Amygdala (tissue), 56 donors: ENCODE measurements at regions not wholly inside any gene's neighbourhood (a gene's known extent, or its start where the extent isn't known, plus 50 kb on each side); places are given as distances from the start of the nearest gene placed in this dataset.

Source experiments
- DNase-seq, 56 donors: peaks; one replicate each; lab custom pipeline; 2025; lab: John Stamatoyannopoulos, UW

DNA sequence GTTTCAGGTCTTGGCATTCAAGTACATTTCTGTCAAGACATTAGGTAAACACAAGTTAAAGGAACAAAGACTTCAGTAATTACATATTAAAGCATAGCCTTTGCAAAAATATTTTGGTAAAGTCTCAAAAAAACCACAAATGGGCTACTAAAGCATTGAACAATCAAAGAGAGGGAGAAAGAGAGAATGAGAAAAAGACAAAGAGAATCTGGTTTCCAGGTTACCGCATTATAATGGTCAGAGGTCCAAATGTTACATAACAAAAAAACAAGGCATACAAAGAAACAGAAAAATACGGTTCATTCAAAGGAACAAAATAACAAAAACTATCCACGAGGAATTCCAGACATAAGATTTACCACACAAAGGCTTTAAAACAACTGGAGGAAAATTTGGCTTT is 327.9 kb downstream of the AKAIN1 start:
- no peak for DNase-seq

DNA sequence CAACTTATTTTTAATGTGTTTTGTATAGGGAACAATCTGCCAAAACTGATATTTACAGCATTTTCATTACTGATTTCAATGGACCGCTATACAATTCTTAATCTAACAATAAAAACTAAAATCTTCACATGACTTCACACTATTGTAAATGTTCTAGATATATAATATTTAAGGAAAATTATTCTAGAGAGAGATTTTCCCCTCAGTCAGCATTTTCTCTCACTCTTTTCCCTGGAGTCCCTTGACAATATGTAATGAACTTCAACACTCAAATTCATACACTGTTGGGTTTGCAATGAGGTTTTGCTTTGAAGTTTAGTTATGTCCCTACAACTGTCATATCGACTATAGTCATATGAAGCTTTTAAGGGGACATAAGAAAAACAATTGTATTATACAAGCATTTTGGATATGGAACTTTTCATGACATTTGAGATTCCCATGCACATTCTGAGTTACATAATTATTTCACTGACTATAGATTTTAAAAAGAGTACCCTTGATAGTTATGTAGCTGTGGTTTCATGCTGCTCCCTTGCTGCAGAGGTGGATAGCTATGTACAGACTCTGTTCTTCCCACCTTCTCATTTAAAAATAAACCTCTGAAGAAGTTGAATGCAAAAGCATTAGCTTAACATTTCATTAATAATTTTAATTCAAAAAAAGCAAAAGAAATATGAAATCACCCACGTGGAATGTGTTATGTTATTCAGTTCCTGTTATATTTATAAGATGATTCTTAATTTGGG is 338.5 kb downstream of the AKAIN1 start:
- no peak for DNase-seq

DNA sequence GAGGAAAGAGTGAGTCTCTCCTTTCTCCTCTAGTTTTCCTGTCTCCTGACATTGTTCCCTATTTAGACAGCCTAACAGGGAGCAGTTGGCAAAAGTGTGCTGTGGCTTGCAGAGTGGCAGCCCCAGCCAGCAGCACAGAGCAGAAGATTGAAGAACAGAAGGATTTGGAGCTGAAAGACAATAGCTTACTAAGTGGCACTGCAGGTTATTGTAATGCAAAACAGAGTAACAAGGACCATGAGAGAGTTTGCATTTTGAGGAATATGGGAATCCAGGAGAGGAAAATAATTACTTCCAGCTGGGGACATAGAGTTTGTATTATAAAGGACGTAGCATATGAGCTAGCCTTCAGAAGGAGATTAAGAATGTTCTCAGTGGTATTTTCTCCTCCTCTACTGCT is 342.4 kb downstream of the AKAIN1 start:
- DNase-seq, result no peak

DNA sequence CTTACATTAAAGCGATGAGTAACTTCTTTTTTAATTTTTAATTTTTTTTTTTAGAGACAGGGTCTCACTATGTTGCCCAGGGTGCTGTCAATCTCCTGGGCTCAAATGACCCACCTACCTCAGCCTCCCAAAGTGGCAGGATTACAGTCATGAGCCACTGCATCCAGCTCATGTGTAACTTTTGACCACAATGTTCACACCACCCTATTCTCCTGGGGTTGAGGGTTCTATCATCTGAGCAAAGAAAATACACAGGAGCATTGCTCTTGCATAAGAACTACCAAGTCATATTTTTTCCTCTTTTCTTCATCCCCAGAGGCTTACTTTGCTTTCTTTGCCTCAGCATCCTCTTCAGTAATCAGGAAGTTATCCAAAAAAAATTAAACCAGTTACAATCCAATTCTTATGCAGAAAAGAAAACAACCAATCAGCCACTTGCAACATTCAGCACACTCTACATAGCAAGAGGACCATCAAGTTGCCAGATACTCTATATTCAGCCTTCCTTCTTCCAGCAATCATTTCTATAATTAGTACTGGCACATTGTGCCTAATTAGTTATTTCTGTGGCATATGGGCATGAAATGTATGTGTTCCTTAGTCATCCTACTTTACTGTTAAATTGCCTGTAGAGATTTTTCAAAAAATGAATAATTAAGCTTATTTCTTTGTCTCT is 345.6 kb downstream of the AKAIN1 start:
- DNase-seq, result no peak

DNA sequence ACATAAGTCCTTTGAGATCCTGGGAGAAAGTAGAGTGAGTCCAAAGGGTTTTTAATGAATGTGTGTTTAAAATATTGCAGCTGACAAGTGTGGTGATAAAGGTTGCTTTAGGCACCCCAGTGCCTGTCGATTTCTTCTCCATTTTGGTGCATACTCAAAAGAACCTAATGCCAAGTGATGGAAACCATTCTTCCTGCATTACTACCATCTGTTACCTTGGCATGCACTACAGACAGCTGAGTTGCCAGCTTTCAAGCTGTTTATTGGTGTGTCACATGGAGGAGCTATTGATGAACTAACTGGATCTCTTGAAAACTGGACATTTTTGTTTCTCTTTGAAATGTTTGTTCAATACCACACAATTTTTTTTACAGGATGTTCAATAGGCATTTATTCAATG is 350.0 kb downstream of the AKAIN1 start:
- DNase-seq, result no peak

DNA sequence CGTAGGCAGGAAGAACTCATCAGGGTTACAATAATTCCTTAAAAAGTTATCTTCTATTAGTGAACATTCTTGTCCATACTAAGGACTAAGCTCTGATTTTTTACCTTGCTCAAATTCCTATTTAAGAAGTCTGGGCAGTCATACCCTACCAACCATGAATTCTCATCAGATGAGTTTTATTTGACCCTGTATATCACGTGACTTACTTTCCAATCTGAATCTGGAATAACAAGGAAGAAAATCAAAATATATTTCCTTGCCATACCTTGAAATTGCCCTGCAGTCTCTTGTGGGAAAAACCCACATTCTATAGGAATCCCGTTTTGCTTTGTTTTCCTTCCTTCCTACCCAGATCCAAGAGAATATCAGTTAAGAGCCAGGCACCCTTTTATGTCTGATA is 352.7 kb downstream of the AKAIN1 start:
- DNase-seq, result no peak

DNA sequence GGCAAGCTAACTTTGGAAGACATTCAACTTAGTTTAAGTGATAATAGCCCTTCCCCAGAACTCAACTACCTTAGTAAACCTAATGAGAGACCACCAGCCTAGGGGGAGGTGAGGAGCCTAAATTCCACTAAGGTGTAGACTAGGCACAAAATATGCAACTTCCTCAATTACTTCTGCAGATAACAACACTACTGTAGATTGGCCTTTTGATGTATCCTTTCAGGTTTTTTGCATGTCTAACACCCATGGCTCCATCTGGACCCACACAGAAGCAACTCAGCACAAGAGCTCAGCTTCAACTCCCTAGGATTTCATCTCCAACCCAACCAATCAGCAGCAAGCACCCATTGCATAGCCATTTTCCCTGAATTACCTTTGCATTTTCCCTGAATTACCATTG is 353.3 kb downstream of the AKAIN1 start:
- DNase-seq, result no peak

DNA sequence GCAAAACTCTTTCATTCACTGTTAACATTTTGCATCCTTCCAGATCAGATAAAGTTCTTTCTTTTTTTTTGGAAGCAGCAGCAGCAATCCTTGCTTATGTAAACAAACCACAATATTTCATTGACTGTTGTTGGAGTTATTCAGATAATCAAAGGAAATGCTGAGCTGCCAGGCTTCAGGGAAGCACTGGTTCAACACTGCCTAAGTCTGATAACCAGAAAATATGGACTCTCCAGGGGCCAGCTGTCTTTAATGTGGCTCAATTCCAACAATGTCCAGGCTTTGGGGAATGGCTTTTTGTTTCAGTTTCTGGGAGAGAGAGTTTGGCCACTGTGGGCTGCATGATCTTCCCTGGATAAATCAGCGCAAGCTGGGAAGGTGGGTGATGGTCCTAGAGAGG is 354.3 kb downstream of the AKAIN1 start:
- no peak for DNase-seq

DNA sequence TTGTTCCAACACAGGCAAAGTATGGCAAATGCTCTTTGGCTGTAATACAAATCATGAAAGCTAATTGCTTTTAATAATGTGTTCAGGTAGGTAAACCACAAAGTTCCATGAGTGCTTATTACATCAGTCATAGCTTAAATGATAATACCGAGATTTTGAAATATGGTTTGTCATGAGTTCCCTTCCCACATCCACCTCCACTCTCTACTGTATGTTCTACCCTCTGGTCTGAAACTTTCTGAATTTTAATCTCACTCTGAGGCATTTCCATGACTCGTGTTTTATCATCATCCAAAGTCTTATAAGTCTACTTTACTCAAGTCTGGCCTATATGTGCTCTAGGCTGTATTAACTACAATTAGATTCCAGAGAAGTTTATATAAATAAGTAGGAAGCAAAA is 354.8 kb downstream of the AKAIN1 start:
- no peak for DNase-seq

DNA sequence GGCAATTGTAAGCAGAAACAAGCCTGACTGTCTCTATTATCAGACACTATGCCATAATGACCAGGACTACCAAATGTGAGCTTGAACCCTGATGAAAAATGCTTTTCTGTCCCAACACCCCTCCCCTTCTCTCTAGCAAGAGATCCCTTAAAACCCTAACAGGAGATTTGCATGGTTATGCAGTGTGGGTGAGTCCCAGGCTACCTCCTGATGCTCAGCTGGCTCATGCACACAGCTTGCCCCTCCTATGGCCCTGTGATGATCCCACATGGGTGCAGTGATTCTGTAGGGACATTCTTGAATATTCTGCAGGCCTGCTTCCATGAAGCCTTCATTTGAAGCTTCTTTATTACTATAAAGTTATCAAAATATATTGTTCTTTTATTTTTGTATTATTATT is 357.4 kb downstream of the AKAIN1 start:
- DNase-seq, result no peak

DNA sequence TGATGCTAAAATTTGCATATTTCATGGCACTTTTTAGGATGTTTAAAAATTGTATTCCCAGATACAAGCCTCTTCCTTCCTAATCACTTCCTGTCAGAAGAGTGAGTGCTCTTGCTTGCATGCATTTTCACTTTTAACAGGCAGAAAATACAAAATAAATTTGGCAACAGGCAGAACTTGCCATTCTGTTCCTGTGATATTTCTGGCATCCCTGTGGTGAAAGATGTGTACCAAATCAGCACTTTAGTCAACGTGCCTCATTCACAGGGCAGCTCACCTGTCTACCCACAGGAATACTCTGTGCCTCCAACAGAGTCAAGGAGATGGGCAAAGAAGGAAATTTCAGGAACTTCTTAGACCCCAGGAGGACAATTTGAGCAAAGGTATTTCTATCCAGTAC is 360.9 kb downstream of the AKAIN1 start:
- peak in 1 of 56 donors; percentile 21 for DNase-seq

DNA sequence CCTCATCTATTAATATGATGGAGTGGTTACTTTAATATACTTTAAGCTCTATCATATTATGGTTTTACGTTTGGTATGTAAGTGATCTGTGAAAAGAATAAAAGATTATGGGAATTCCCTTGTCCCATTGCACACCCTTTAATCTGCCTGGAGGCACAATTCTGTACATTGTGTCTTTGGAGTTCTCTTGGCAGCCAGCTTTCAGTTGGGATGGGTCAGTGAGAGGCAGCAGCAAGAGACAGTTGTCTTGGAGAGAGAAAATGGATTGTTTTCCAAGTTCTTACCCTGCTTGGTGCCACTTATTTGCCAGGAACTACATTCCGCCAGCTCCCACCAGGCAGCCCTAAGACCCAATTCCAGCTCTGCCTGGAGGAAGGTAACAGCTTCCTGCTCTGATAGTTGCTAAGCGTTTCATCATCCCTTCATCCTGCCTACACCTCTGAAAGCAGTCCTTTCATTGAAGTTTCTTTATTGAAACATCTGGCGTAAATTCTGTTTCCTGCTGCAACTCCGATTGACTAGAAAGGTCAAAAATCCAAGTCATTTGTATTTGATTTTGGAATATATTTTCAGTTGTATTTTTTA is 365.2 kb downstream of the AKAIN1 start:
- DNase-seq, result no peak

DNA sequence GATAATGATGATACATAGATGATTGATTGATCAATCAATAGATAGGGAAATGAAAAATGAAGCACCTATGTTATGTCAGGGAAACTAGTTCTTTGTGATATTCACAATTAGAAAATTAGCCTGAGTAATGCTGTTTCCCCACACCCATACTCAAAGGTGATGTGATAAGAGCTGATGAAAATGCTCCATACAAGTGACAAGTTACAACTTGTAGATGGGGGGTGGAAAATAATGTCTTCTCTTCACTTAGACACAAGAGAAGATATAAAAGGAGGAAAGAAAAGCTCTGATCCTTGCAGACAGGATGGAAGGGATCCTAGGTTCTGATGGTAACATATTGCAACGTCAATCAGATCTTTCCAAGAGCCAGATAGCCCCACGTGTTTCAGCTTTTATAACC is 365.9 kb downstream of the AKAIN1 start:
- DNase-seq, result no peak

DNA sequence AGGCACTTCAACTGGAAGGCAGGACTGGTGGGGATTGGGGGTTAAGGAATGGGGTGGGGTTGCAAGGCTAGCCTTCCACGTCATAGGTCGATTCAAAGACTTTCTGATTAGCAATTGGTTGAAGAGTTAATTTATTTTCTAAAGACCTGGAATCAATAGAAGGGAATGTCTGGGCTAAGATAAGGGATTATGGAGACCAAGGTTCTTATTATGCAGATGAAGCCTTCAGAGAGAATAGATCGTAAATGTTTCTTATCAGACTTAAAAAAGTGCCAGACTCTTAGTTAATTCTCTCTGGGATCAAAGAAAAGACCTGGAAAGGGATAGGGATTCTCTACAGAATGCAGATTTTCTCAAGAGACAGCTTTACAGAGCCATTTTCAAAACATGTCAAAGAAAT is 368.0 kb upstream of the DLGAP1 start:
- DNase-seq, result no peak

DNA sequence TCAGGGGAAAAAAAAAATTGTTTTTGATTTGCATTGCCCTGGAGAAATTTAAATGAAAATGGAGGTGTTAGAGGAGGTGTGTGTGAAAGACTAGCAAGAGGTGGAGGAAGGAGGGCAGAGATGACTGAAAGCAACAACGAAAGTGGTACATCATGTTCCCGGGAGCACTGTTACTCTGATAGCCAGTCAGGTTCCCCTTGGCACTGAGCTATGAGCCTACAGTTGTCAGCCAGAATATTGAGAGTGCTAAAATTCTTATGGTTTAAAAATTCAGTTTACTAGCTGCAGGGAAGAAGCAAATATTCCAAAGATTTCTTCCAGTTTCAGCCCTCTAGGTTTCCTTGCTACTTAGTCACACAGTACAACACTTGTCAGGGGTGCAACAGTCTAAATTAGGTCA is 366.7 kb upstream of the DLGAP1 start:
- DNase-seq, result no peak

DNA sequence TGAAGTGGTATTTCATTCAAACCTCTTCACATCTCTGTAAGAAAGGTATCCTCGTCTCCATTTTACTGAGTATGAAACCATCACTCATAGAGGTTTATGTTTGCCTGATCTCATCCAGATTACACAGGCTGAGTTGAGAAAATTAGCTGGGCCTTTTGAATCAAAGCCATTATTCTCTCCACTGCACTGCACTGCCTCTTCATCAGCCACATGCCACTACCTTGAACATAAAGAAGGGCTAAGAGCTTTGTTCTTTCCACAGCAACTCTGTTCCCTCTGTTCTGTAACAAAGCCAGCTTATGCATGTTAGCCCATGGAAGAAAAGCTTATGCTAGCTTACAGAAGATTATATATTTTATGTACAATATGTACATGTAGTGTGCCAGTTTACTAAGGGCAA is 362.6 kb upstream of the DLGAP1 start:
- DNase-seq, result no peak

DNA sequence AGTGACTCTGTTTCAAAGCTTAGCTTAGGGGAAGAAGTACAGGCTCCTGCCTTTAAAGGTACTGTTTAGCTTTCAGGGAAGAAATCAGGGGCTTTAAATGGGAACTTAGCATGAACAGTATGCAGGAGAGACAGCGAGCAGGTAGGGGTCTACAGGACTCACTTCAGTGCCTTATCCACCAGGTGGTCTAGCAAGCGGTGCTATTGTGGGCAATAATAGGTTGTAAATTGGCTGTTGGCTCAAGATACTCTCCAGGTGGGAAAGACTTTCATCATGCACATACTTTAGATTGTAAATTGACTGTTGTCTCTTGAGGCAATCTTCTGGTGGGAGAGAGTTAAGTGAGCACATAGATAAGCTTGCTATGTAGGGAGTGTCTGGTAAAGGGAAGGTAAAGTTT is 358.6 kb upstream of the DLGAP1 start:
- no peak for DNase-seq

DNA sequence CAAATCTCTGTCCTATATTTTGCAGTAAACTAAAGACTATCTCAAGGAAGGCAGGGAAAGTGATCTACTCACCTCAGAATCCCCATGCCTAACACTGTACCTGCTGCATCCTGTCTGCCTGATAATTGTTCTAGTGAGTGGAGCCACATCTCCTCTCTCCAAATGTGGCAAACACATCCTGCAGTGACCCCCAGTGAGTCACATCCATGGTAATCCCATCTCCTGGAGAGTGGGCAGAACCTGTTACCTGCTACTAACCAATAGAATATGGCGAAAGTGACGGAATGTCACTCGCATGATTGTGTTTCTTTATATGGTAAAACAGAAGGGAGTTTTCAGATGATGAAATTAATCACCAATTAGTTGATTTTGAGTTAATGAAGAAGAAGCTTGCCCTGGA is 353.8 kb upstream of the DLGAP1 start:
- DNase-seq, result no peak

DNA sequence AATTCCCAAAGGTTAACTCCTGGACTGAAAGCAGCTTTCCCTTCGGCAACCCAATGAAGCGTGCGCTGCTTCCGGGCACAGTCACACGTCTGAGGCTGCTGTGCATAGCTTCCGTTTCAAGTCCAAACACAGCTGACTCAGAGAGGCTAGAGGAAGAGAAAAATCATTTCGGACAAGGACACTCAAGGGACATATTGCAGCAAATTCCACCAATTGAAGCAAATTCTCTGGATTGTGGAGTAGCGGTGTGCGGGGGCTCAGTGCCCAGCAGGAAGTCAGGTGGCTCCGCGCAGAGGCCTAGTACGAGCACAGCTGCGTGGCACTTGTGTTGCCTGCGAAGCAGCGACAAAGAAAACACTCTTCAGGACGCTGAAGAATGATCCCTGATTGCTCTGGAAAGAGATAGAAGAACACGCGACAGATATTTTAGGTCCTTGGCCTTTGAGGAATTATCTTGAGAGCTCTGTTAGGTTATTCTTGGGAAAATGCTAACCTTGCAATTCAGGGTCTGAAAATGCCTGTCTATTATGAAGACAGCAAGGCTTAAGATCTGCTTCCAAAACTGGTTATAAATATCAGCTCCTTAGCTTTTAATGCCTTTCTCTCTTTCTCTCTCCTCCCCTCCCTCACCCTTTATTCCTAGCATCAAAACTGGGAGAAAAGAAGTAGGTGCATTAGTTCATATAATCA is 352.6 kb upstream of the DLGAP1 start:
- no peak for DNase-seq

DNA sequence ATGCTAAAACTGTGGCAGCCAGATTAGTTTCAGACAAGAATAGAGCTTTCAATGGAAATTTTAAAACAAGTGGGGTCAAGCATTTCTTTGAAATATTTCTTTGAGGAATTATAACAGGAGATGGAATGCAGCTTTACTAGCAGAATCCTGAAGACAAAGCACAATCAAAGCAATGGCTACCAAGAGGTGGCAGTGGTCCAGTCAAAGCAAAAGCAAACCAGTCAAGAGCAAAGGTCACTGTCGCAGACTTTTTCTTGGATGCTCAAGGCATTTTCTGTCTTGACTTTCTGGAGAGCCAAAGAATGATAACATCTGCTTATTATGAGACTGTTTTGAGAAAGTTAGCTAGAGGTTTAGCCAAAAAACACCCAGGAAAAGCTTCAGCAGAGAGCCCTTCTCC is 351.2 kb upstream of the DLGAP1 start:
- DNase-seq, result no peak

DNA sequence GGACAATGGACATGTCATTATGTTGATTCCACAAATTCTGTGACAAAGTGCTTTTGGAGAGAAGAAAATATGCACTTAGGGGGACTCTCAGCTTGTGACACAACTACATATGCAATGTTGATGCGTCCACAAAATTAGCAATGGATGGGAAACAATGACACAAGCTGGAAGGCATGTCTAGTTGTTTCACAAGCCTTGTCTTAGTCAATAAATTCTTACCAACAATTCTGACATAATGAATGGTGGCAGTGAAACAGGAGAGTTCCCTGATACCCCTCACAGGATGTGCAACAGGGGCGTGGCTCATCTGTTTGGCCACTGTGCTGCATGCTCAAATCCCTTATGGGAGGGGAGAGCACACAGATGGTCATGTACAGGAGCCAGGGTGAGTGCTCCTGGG is 347.2 kb upstream of the DLGAP1 start:
- no peak for DNase-seq

DNA sequence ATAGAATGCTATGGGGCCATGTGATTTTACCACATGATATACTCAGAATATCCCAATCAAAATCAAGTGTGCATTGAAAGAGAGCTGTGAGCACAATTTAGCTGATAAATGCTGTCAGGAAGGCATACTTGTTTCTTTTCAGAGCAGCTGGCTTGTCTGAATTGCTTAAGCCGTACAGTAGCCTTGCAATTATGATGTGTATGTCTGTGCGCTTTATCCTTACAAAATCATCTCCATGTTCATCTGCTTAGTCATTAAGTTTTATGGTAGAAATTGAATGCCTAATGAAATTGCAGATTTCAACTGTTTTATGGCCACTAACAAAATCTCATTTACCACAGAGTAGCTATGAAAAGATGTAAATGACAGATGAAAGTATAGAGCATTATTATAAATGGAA is 346.0 kb upstream of the DLGAP1 start:
- no peak for DNase-seq
